ENCODE measurements at regions not wholly inside any gene's neighbourhood (a gene's known extent, or its start where the extent isn't known, plus 50 kb on each side); places are given as distances from the start of the nearest gene placed in this dataset.
"Not testable (repeated sequence)": the region's sequence is repeated elsewhere in the genome, so short reads cannot be mapped to it uniquely, and the experiment has no call there.

- H3K27me3 ChIP-seq (ENCODE audit: insufficient read depth, low read length); H3K27ac ChIP-seq (ENCODE audit: low read depth, low read length); H3K79me2 ChIP-seq (ENCODE audit: control insufficient read depth, insufficient read depth, low read length, unreplicated experiment); H3K4me3 ChIP-seq (ENCODE audit: low read depth, low read length); H2AFZ ChIP-seq (ENCODE audit: low read length, unreplicated experiment); H3K36me3 ChIP-seq (ENCODE audit: insufficient read depth, low read length): not testable (repeated sequence)
- peaks cover 11% of the 10 kb centered on the region for H3K4me1 ChIP-seq (ENCODE audit: control insufficient read depth, insufficient read depth, low read length, unreplicated experiment)
Observed at GRCh38 chr5:17034992-17035391, 98.9 kb upstream of the MYO10 start.

- H3K36me3 ChIP-seq (ENCODE audit: insufficient read depth, low read length), result no peaks in the 10 kb centered on the region
- no peak overlapping the region for H3K4me3 ChIP-seq (ENCODE audit: low read depth, low read length)
- peaks cover 11% of the 10 kb centered on the region for H3K4me1 ChIP-seq (ENCODE audit: control insufficient read depth, insufficient read depth, low read length, unreplicated experiment)
- no peak overlapping the region for H3K27ac ChIP-seq (ENCODE audit: low read depth, low read length)
- no peak overlapping the region for H2AFZ ChIP-seq (ENCODE audit: low read length, unreplicated experiment)
- H3K27me3 ChIP-seq (ENCODE audit: insufficient read depth, low read length), result no peaks in the 10 kb centered on the region
- H3K79me2 ChIP-seq (ENCODE audit: control insufficient read depth, insufficient read depth, low read length, unreplicated experiment), result no peaks in the 10 kb centered on the region
Observed at GRCh38 chr5:17037751-17038150, 101.7 kb upstream of the MYO10 start.

- no peaks in the 10 kb centered on the region for H3K36me3 ChIP-seq (ENCODE audit: insufficient read depth, low read length)
- H3K79me2 ChIP-seq (ENCODE audit: control insufficient read depth, insufficient read depth, low read length, unreplicated experiment), result no peaks in the 10 kb centered on the region
- no peaks in the 10 kb centered on the region for H3K27me3 ChIP-seq (ENCODE audit: insufficient read depth, low read length)
- H3K4me3 ChIP-seq (ENCODE audit: low read depth, low read length), result no peak overlapping the region
- H2AFZ ChIP-seq (ENCODE audit: low read length, unreplicated experiment), result no peak overlapping the region
- no peak overlapping the region for H3K27ac ChIP-seq (ENCODE audit: low read depth, low read length)
- H3K4me1 ChIP-seq (ENCODE audit: control insufficient read depth, insufficient read depth, low read length, unreplicated experiment), result peaks cover 11% of the 10 kb centered on the region
Observed at GRCh38 chr5:17039170-17039569, 103.1 kb upstream of the MYO10 start.

- Histone ChIP-seq H3K79me2 (ENCODE audit: control insufficient read depth, insufficient read depth, low read length, unreplicated experiment) (no peaks in the 10 kb centered on the region), H3K27ac (ENCODE audit: low read depth, low read length) (no peak overlapping the region), H3K36me3 (ENCODE audit: insufficient read depth, low read length) (no peaks in the 10 kb centered on the region), H3K4me1 (ENCODE audit: control insufficient read depth, insufficient read depth, low read length, unreplicated experiment) (peaks cover 11% of the 10 kb centered on the region), H3K27me3 (ENCODE audit: insufficient read depth, low read length) (no peaks in the 10 kb centered on the region), H3K4me3 (ENCODE audit: low read depth, low read length) (no peak overlapping the region), H2AFZ (ENCODE audit: low read length, unreplicated experiment) (no peak overlapping the region)
Observed at GRCh38 chr5:17042041-17042440, 106.0 kb upstream of the MYO10 start.

- H3K4me3 ChIP-seq (ENCODE audit: low read depth, low read length), result no peak overlapping the region
- no peaks in the 10 kb centered on the region for H3K27me3 ChIP-seq (ENCODE audit: insufficient read depth, low read length)
- H3K4me1 ChIP-seq (ENCODE audit: control insufficient read depth, insufficient read depth, low read length, unreplicated experiment), result no peaks in the 10 kb centered on the region
- no peaks in the 10 kb centered on the region for H3K79me2 ChIP-seq (ENCODE audit: control insufficient read depth, insufficient read depth, low read length, unreplicated experiment)
- no peak overlapping the region for H2AFZ ChIP-seq (ENCODE audit: low read length, unreplicated experiment)
- H3K36me3 ChIP-seq (ENCODE audit: insufficient read depth, low read length), result no peaks in the 10 kb centered on the region
- H3K27ac ChIP-seq (ENCODE audit: low read depth, low read length), result no peak overlapping the region
Observed at GRCh38 chr5:17046320-17046719, 110.2 kb upstream of the MYO10 start.

- no peak overlapping the region for H3K4me3 ChIP-seq (ENCODE audit: low read depth, low read length)
- H2AFZ ChIP-seq (ENCODE audit: low read length, unreplicated experiment), result no peak overlapping the region
- H3K4me1 ChIP-seq (ENCODE audit: control insufficient read depth, insufficient read depth, low read length, unreplicated experiment), result peaks cover under 1% of the 10 kb centered on the region
- H3K27ac ChIP-seq (ENCODE audit: low read depth, low read length), result no peak overlapping the region
- H3K27me3 ChIP-seq (ENCODE audit: insufficient read depth, low read length), result no peaks in the 10 kb centered on the region
- H3K36me3 ChIP-seq (ENCODE audit: insufficient read depth, low read length), result no peaks in the 10 kb centered on the region
- H3K79me2 ChIP-seq (ENCODE audit: control insufficient read depth, insufficient read depth, low read length, unreplicated experiment), result no peaks in the 10 kb centered on the region
Observed at GRCh38 chr5:17050236-17050635, 114.1 kb upstream of the MYO10 start.

- no peak overlapping the region for H3K27ac ChIP-seq (ENCODE audit: low read depth, low read length)
- no peak overlapping the region for H3K4me3 ChIP-seq (ENCODE audit: low read depth, low read length)
Observed at GRCh38 chr5:17054911-17055310, 118.8 kb upstream of the MYO10 start.

GRCh38 chr5:17056141-17056631 lies 120.1 kb upstream of the MYO10 start:
- no peaks in the 10 kb centered on the region for H3K27me3 ChIP-seq (ENCODE audit: insufficient read depth, low read length)
- no peak overlapping the region for H2AFZ ChIP-seq (ENCODE audit: low read length, unreplicated experiment)
- H3K27ac ChIP-seq (ENCODE audit: low read depth, low read length), result no peak overlapping the region
- H3K79me2 ChIP-seq (ENCODE audit: control insufficient read depth, insufficient read depth, low read length, unreplicated experiment), result no peaks in the 10 kb centered on the region
- 0 out of 2 replicates have a peak overlapping the region, but pooled peaks have one; percentile 14 for H3K4me3 ChIP-seq (ENCODE audit: low read depth, low read length)
- H3K4me1 ChIP-seq (ENCODE audit: control insufficient read depth, insufficient read depth, low read length, unreplicated experiment), result peaks cover 25% of the 10 kb centered on the region
- no peaks in the 10 kb centered on the region for H3K36me3 ChIP-seq (ENCODE audit: insufficient read depth, low read length)

More at GRCh38 chr5:17054911-17055310, 118.8 kb upstream of the MYO10 start:
- Histone ChIP-seq H3K36me3 (ENCODE audit: insufficient read depth, low read length) (no peaks in the 10 kb centered on the region), H3K27me3 (ENCODE audit: insufficient read depth, low read length) (no peaks in the 10 kb centered on the region), H2AFZ (ENCODE audit: low read length, unreplicated experiment) (no peak overlapping the region), H3K4me1 (ENCODE audit: control insufficient read depth, insufficient read depth, low read length, unreplicated experiment) (peaks cover 25% of the 10 kb centered on the region), H3K79me2 (ENCODE audit: control insufficient read depth, insufficient read depth, low read length, unreplicated experiment) (no peaks in the 10 kb centered on the region)

- peaks cover 25% of the 10 kb centered on the region for H3K4me1 ChIP-seq (ENCODE audit: control insufficient read depth, insufficient read depth, low read length, unreplicated experiment)
- H3K36me3 ChIP-seq (ENCODE audit: insufficient read depth, low read length), result no peaks in the 10 kb centered on the region
- H3K79me2 ChIP-seq (ENCODE audit: control insufficient read depth, insufficient read depth, low read length, unreplicated experiment), result no peaks in the 10 kb centered on the region
- no peaks in the 10 kb centered on the region for H3K27me3 ChIP-seq (ENCODE audit: insufficient read depth, low read length)
- H3K27ac ChIP-seq (ENCODE audit: low read depth, low read length), result no peak overlapping the region
- no peak overlapping the region for H2AFZ ChIP-seq (ENCODE audit: low read length, unreplicated experiment)
- no peak overlapping the region for H3K4me3 ChIP-seq (ENCODE audit: low read depth, low read length)
Observed at GRCh38 chr5:17058438-17058837, 122.3 kb upstream of the MYO10 start.

GRCh38 chr5:17061973-17062470 lies 125.9 kb upstream of the MYO10 start:
- Histone ChIP-seq H3K79me2 (ENCODE audit: control insufficient read depth, insufficient read depth, low read length, unreplicated experiment) (no peaks in the 10 kb centered on the region), H3K27ac (ENCODE audit: low read depth, low read length) (no peak overlapping the region), H2AFZ (ENCODE audit: low read length, unreplicated experiment) (no peak overlapping the region), H3K36me3 (ENCODE audit: insufficient read depth, low read length) (no peaks in the 10 kb centered on the region), H3K4me3 (ENCODE audit: low read depth, low read length) (no peak overlapping the region), H3K27me3 (ENCODE audit: insufficient read depth, low read length) (no peaks in the 10 kb centered on the region), H3K4me1 (ENCODE audit: control insufficient read depth, insufficient read depth, low read length, unreplicated experiment) (peaks cover 11% of the 10 kb centered on the region)

GRCh38 chr5:17062741-17063140 lies 126.7 kb upstream of the MYO10 start:
- H3K27ac ChIP-seq (ENCODE audit: low read depth, low read length); H3K27me3 ChIP-seq (ENCODE audit: insufficient read depth, low read length); H3K79me2 ChIP-seq (ENCODE audit: control insufficient read depth, insufficient read depth, low read length, unreplicated experiment); H3K4me1 ChIP-seq (ENCODE audit: control insufficient read depth, insufficient read depth, low read length, unreplicated experiment); H3K4me3 ChIP-seq (ENCODE audit: low read depth, low read length); H2AFZ ChIP-seq (ENCODE audit: low read length, unreplicated experiment); H3K36me3 ChIP-seq (ENCODE audit: insufficient read depth, low read length): not testable (repeated sequence)

Measured in ACC112 (cell line).